Fibroblast of mammary gland (primary cell): ENCODE measurements at regions not wholly inside any gene's neighbourhood (a gene's known extent, or its start where the extent isn't known, plus 50 kb on each side); places are given as distances from the start of the nearest gene placed in this dataset.

Source experiments
- DNase-seq: peaks from one replicate; pipeline ENCODE4 v3.0.0-alpha.2; 2010; ENCODE audit warnings: low read depth
- H3K4me3 ChIP-seq: 2 replicates; pipeline ENCODE4 v1.5.1; 2011; ENCODE audit warnings: low read depth, mild to moderate bottlenecking, low read length, moderate library complexity; ENCODE audit not compliant: control insufficient read depth
- TF ChIP-seq, protein P1 (sequence below): conservative IDR thresholded peaks from 2 replicates; pipeline ENCODE4 v1.5.1; 2011; ENCODE audit warnings: low read depth, low read length, inconsistent platforms; ENCODE audit not compliant: control insufficient read depth, insufficient read depth

DNA sequence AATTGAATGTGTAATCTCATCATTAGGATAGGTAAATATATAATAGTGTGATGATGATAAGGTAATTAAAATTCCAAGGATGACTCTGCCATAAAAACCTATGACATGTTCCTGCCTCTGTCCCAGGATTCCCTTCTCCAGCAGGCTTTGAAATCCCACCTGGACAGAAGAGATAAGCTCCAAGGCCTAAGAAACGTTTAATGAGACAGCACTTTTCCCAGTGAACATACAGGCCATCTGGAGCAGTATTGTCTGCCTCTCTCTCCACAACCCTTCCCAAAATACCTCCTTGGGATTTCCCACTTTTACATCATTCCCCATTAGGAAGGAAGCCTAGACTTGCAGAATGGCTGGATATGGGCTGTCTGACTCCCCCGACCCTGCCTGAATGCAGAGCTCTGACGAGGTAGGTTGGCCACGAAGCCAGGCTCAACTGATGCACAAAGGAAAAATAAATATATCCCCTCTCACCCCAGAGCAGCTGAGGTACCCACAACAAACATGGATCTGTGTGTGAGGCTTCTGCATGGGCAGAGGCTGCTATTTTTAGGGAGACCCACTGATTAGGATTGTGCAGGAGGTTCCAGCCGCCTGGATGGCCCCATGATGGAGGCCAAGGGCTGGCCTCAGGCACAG is 71.0 kb downstream of the TMPRSS5 start:
- DNase-seq: no peak
- TF ChIP-seq, protein P1, sequence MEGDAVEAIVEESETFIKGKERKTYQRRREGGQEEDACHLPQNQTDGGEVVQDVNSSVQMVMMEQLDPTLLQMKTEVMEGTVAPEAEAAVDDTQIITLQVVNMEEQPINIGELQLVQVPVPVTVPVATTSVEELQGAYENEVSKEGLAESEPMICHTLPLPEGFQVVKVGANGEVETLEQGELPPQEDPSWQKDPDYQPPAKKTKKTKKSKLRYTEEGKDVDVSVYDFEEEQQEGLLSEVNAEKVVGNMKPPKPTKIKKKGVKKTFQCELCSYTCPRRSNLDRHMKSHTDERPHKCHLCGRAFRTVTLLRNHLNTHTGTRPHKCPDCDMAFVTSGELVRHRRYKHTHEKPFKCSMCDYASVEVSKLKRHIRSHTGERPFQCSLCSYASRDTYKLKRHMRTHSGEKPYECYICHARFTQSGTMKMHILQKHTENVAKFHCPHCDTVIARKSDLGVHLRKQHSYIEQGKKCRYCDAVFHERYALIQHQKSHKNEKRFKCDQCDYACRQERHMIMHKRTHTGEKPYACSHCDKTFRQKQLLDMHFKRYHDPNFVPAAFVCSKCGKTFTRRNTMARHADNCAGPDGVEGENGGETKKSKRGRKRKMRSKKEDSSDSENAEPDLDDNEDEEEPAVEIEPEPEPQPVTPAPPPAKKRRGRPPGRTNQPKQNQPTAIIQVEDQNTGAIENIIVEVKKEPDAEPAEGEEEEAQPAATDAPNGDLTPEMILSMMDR: no peak
- no peak overlapping the region for H3K4me3 ChIP-seq

DNA sequence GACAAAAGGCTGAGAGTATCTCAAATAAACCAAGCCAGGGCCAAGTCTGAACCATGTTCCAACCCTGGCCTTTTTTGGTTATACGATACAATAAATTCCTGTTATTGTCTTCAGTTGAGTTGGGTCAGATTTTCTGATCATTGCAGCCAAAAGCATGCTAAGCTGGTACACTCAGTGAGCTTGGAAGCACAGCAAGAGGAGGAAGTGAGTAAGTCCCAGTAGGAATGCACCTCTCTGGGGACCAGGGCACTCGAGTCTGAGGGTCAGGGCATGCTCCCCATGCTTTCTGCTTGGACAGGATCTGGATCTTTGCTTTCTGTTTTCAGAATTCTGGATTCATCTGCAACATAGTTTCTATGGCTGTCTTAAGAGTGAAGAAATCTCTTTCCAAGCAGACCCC is 73.1 kb downstream of the TMPRSS5 start:
- TF ChIP-seq, protein P1: no peak
- H3K4me3 ChIP-seq: no peak overlapping the region
- peak; percentile 25 for DNase-seq

DNA sequence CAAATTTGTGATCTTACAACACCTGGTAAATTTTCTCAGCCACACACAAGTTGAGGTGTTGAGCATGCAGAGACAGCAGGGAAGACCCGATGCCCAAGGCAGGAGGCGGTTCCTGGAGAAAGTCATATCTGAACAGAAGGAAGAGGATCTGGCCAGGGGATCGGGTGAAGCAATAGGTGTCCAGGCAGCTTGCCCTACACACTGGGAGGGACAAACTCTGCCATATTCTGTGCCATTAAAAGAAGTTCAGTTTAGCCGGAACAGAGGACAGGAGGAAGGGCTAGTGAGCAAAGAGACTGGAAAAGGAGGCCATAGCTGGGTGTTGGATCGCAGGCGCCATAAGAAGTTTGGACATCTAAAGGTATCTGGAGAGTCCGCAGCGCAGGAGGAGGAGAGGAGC is 76.5 kb downstream of the TMPRSS5 start:
- no peak for DNase-seq
- TF ChIP-seq, protein P1: no peak
- no peak overlapping the region for H3K4me3 ChIP-seq

DNA sequence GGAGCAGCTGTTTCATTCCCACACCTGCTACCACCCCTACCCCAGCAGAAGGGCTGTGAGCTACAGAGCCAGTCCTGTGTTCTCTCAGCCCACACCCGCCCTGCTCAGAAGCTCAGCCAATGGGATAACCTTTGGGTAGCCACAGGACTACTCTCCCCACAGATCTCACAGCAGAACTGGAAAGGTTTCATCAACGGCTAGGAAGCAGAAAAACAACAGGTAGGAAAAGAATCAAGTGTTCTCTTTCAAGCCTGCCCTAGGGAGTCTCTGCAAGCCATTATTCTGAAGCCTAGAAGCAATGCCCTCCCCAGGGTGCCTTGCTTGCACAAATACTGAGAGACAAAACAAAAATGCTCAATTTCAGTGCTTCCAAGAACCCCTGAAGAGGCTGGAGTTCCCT is 77.2 kb downstream of the TMPRSS5 start:
- no peak for DNase-seq
- no peak overlapping the region for H3K4me3 ChIP-seq
- TF ChIP-seq, protein P1: no peak

DNA sequence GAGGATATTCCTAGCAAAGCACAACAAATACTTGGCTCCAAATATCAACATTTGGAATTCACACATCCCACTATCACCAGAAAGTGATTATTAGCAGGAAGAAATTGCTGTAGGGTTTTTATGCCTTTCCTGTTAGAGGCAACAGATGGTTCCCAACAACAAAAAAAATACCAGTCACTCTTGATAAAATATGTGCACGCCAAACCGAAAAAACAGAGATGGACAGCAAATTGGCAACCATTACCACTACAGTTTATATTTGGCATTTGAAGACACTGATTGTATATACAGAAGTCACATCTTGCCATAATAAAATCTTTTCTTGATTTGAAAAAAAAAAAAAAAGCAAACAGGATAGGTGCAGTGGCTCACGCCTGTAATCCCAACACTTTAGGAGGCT is 78.2 kb downstream of the TMPRSS5 start:
- no peak for DNase-seq
- no peak overlapping the region for H3K4me3 ChIP-seq
- TF ChIP-seq, protein P1: no peak

DNA sequence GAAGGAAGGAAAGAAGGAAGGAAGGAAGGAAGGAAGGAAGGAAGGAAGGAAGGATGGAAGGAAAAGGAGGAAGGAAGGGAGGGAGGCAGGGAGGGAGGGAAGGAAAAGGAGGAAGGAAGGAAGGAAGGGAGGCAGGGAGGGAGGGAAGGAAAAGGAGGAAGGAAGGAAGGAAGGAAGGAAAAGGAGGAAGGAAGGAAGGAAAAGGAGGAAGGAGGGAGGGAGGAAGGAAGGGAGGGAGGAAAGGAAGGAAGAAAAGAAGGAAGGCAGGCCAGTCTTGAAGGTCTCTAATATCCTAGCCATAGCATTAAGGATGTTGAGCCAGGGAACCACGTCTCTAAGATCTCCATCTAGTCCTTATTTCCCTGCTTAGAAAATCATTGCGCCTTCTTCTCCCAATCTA is 78.8 kb downstream of the TMPRSS5 start:
- H3K4me3 ChIP-seq: no peak overlapping the region
- no peak for DNase-seq
- TF ChIP-seq, protein P1: no peak

DNA sequence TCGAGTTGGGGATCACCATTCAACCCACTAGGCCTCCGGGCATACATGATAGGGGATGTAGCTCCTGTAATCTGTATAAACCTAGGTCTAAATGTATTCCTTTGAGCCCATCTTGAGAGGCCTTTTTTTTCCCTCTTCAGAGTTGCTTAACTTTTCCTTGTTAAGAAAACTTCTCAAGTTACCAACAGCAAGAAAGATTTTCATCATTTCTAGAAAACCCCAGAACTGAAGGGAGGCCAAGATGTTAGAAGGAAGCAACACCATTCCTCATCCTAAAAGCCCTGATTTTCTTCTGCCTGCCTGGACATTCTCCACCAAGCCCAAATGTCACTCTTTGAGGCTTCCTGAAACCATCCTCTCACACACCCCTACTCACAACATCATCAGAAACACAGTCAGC is 79.4 kb downstream of the TMPRSS5 start:
- DNase-seq: no peak
- H3K4me3 ChIP-seq: no peak overlapping the region
- TF ChIP-seq, protein P1: no peak
